ENCODE measurements at regions not wholly inside any gene's neighbourhood (a gene's known extent, or its start where the extent isn't known, plus 50 kb on each side); places are given as distances from the start of the nearest gene placed in this dataset.

DNA sequence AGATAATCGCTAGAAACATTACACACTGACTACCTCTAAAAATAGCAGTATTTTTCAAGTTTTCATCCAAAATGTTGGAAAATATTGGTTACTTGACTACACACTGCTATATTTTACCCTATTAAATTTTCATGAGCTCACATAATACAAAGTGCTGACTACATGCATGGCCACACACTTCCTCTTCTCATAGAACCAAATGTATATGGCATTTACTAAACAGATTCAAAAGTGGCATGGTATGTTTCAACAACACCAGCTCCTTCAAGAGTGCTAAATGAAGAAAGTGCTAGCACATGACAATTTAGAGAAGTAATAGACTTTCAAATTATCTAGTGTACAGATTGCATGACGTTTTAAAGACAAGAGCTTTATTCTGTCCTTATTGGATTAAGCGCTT lies 780.4 kb upstream of the SLITRK6 start:
- TF ChIP-seq POLR2AphosphoS5 (IDR thresholded peaks at IDR 0.05; ENCODE audit: insufficient read depth, low read depth, low read length) (no peak), CTCF (IDR thresholded peaks at IDR 0.05; ENCODE audit: extremely low read depth in 1 of 2, insufficient read depth in 1 of 2, low read depth in 1 of 2, low read length in 2 of 2) (no peak), POLR2A (IDR thresholded peaks at IDR 0.05; ENCODE audit: low read depth, low read length) (no peak)
